Mesenchymal stem cell (in vitro differentiated cells and primary cell): ENCODE measurements at regions not wholly inside any gene's neighbourhood (a gene's known extent, or its start where the extent isn't known, plus 50 kb on each side); places are given as distances from the start of the nearest gene placed in this dataset.

Experiments used
- DNase-seq: peaks from one replicate; pipeline ENCODE4 v3.0.0-alpha.2; 2013
- H2AFZ ChIP-seq: one replicate; pipeline ENCODE4 v1.6.1; 2013; ENCODE audit warnings: low read depth, mild to moderate bottlenecking, control low read depth, inconsistent platforms, low read length, moderate library complexity
- H2AK5ac ChIP-seq: 2 replicates; pipeline ENCODE4 v1.6.1; 2013; ENCODE audit warnings: low read length, moderate library complexity, mild to moderate bottlenecking, inconsistent platforms; ENCODE audit not compliant: severe bottlenecking
- H2BK120ac ChIP-seq: one replicate; pipeline ENCODE4 v1.6.1; 2013; ENCODE audit warnings: low read depth, mild to moderate bottlenecking, inconsistent platforms, low read length, moderate library complexity
- H2BK12ac ChIP-seq, 2 experiments: one replicate each; pipeline ENCODE4 v1.6.1; 2013; ENCODE audit warnings: inconsistent platforms in 2 of 2, low read length in 2 of 2, mild to moderate bottlenecking in 2 of 2, moderate library complexity in 2 of 2, control low read depth in 1 of 2
- H2BK15ac ChIP-seq: one replicate; pipeline ENCODE4 v1.6.1; 2013; ENCODE audit warnings: mild to moderate bottlenecking, low read depth, inconsistent platforms; ENCODE audit not compliant: poor library complexity, severe bottlenecking
- H2BK5ac ChIP-seq: 2 replicates; pipeline ENCODE4 v1.6.1; 2013; ENCODE audit warnings: low read depth, mild to moderate bottlenecking, low read length, control low read depth, inconsistent platforms; ENCODE audit not compliant: poor library complexity, severe bottlenecking
- H3K14ac ChIP-seq, 2 experiments: one replicate each; pipeline ENCODE4 v1.6.1; 2013; ENCODE audit warnings: inconsistent platforms in 2 of 2, low read length in 2 of 2, control low read depth in 1 of 2, mild to moderate bottlenecking in 1 of 2, moderate library complexity in 1 of 2
- H3K18ac ChIP-seq, 2 experiments: one replicate each; pipeline ENCODE4 v1.6.1; 2013; ENCODE audit warnings: inconsistent platforms in 2 of 2, low read length in 2 of 2, control low read depth in 1 of 2, low read depth in 1 of 2, mild to moderate bottlenecking in 1 of 2
- H3K23ac ChIP-seq, 2 experiments: one replicate each; pipeline ENCODE4 v1.6.1; 2013; ENCODE audit warnings: inconsistent platforms in 2 of 2, low read length in 2 of 2, mild to moderate bottlenecking in 2 of 2, moderate library complexity in 2 of 2, control low read depth in 1 of 2
- H3K27ac ChIP-seq: 2 replicates; pipeline ENCODE4 v1.5.1; 2013; ENCODE audit warnings: mild to moderate bottlenecking, moderate library complexity, low read length, control low read depth, inconsistent platforms; ENCODE audit not compliant: poor library complexity, severe bottlenecking
- H3K27me3 ChIP-seq, 2 experiments: 2 replicates each; pipeline versions ENCODE4 v1.6.1 to v1.7.0; 2013; ENCODE audit warnings: low read length in 2 of 2, mild to moderate bottlenecking in 2 of 2, moderate library complexity in 2 of 2, control low read depth in 1 of 2, inconsistent platforms in 1 of 2; ENCODE audit not compliant: control insufficient read depth in 1 of 2, insufficient read depth in 1 of 2
- H3K36me3 ChIP-seq, 2 experiments: 2 replicates each; pipeline versions ENCODE4 v1.6.1 to v1.7.0; 2013; ENCODE audit warnings: low read length in 2 of 2, control low read depth in 1 of 2, inconsistent platforms in 1 of 2, low read depth in 1 of 2, mild to moderate bottlenecking in 1 of 2; ENCODE audit not compliant: insufficient read depth in 2 of 2, control insufficient read depth in 1 of 2
- H3K4ac ChIP-seq, 2 experiments: one replicate each; pipeline ENCODE4 v1.6.1; 2013; ENCODE audit warnings: inconsistent platforms in 2 of 2, low read length in 2 of 2, mild to moderate bottlenecking in 2 of 2, moderate library complexity in 2 of 2, control low read depth in 1 of 2, low read depth in 1 of 2
- H3K4me1 ChIP-seq: 2 replicates; pipeline ENCODE4 v1.6.1; 2013; ENCODE audit warnings: low read depth, low read length, control low read depth; ENCODE audit not compliant: control insufficient read depth, insufficient read depth
- H3K4me2 ChIP-seq: 2 replicates; pipeline ENCODE4 v1.6.1; 2013; ENCODE audit warnings: low read length, mild to moderate bottlenecking, inconsistent platforms; ENCODE audit not compliant: poor library complexity, severe bottlenecking
- H3K4me3 ChIP-seq, 2 experiments: 2 replicates each; pipeline versions ENCODE4 v1.5.1 to v1.7.0; 2013; ENCODE audit warnings: low read length in 2 of 2, mild to moderate bottlenecking in 2 of 2, control low read depth in 1 of 2, low read depth in 1 of 2; ENCODE audit not compliant: insufficient read depth in 1 of 2
- H3K79me1 ChIP-seq: replicated peaks from 2 replicates; pipeline ENCODE4 v1.6.1; 2013; ENCODE audit warnings: mild to moderate bottlenecking, control low read depth, low read length, inconsistent platforms; ENCODE audit not compliant: poor library complexity, severe bottlenecking
- H3K9ac ChIP-seq: 2 replicates; pipeline ENCODE4 v1.7.0; 2013; ENCODE audit warnings: mild to moderate bottlenecking, low read length, moderate library complexity
- H3K9me3 ChIP-seq: 2 replicates; pipeline ENCODE4 v1.7.0; 2013; ENCODE audit warnings: mild to moderate bottlenecking, low read length; ENCODE audit not compliant: control insufficient read depth
- H4K8ac ChIP-seq: one replicate; pipeline ENCODE4 v1.6.1; 2013; ENCODE audit warnings: inconsistent platforms, mild to moderate bottlenecking, low read length, moderate library complexity
- H4K91ac ChIP-seq: one replicate; pipeline ENCODE4 v1.6.1; 2013; ENCODE audit warnings: mild to moderate bottlenecking, low read length, inconsistent platforms
- WGBS: methylation state at CpG from one replicate; pipeline ENCODE4 v1.1.7; 2013; ENCODE audit warnings: mixed read lengths; 5-methylcytosine and 5-hydroxymethylcytosine counted together

GRCh38 chr13:67664502-67664901 is 434.4 kb upstream of the PCDH9 start:
- Histone ChIP-seq H3K4me3 (no peak overlapping the region), H2BK120ac (no peak overlapping the region), H2BK12ac (no peak overlapping the region), H4K8ac (no peak overlapping the region), H3K79me1 (no peaks in the 10 kb centered on the region), H3K36me3 (no peaks in the 10 kb centered on the region), H3K9ac (no peak overlapping the region), H4K91ac (no peak overlapping the region), H3K4ac (no peak overlapping the region), H3K27me3 (no peaks in the 10 kb centered on the region), H2AK5ac (no peak overlapping the region), H2AFZ (no peak overlapping the region), H3K18ac (no peak overlapping the region), H3K9me3 (no peaks in the 10 kb centered on the region), H3K4me2 (no peak overlapping the region), H3K4me1 (no peaks in the 10 kb centered on the region), H3K27ac (no peak overlapping the region), H3K23ac (no peak overlapping the region), H2BK15ac (no peak overlapping the region), H3K14ac (no peak overlapping the region), H2BK5ac (no peak overlapping the region)
- DNase-seq: no peak
- 33% methylated on average over 1 of the region's 2 CpGs for WGBS

GRCh38 chr13:67662997-67663396 is 432.9 kb upstream of the PCDH9 start:
- H2AK5ac ChIP-seq: no peak overlapping the region
- H3K9me3 ChIP-seq: no peaks in the 10 kb centered on the region
- H2BK5ac ChIP-seq: no peak overlapping the region
- H2BK120ac ChIP-seq: no peak overlapping the region
- H3K4me1 ChIP-seq: no peaks in the 10 kb centered on the region
- H2AFZ ChIP-seq: no peak overlapping the region
- no peak overlapping the region for H3K14ac ChIP-seq
- H3K4ac ChIP-seq: no peak overlapping the region
- H3K79me1 ChIP-seq: no peaks in the 10 kb centered on the region
- no peak overlapping the region for H2BK15ac ChIP-seq
- H2BK12ac ChIP-seq: no peak overlapping the region
- no peak overlapping the region for H3K4me3 ChIP-seq
- H3K27me3 ChIP-seq: no peaks in the 10 kb centered on the region
- no peak overlapping the region for H3K23ac ChIP-seq
- H4K8ac ChIP-seq: no peak overlapping the region
- no peak overlapping the region for H3K18ac ChIP-seq
- no peak overlapping the region for H4K91ac ChIP-seq
- WGBS: 100% methylated on average over 3 of the region's 3 CpGs
- no peak overlapping the region for H3K4me2 ChIP-seq
- H3K27ac ChIP-seq: no peak overlapping the region
- H3K36me3 ChIP-seq: no peaks in the 10 kb centered on the region
- H3K9ac ChIP-seq: no peak overlapping the region
- no peak for DNase-seq

GRCh38 chr13:67652887-67653286 is 422.8 kb upstream of the PCDH9 start:
- H3K4ac ChIP-seq: no peak overlapping the region
- no peak overlapping the region for H3K4me3 ChIP-seq
- WGBS: 86% methylated on average over 1 of the region's 3 CpGs
- no peak overlapping the region for H3K18ac ChIP-seq
- no peak for DNase-seq
- no peak overlapping the region for H2AK5ac ChIP-seq
- H2BK5ac ChIP-seq: no peak overlapping the region
- H2AFZ ChIP-seq: no peak overlapping the region
- no peak overlapping the region for H4K8ac ChIP-seq
- no peak overlapping the region for H2BK120ac ChIP-seq
- H3K9me3 ChIP-seq: no peaks in the 10 kb centered on the region
- H3K9ac ChIP-seq: no peak overlapping the region
- no peak overlapping the region for H4K91ac ChIP-seq
- no peaks in the 10 kb centered on the region for H3K27me3 ChIP-seq
- no peak overlapping the region for H3K4me2 ChIP-seq
- no peaks in the 10 kb centered on the region for H3K36me3 ChIP-seq
- no peaks in the 10 kb centered on the region for H3K4me1 ChIP-seq
- no peak overlapping the region for H3K23ac ChIP-seq
- no peak overlapping the region for H3K14ac ChIP-seq
- no peak overlapping the region for H3K27ac ChIP-seq
- no peaks in the 10 kb centered on the region for H3K79me1 ChIP-seq
- no peak overlapping the region for H2BK12ac ChIP-seq
- no peak overlapping the region for H2BK15ac ChIP-seq

GRCh38 chr13:67651908-67652465 is 421.9 kb upstream of the PCDH9 start:
- Histone ChIP-seq H3K4me2 (no peak overlapping the region), H3K4me3 (no peak overlapping the region), H3K4ac (no peak overlapping the region), H2BK120ac (no peak overlapping the region), H3K27ac (no peak overlapping the region), H2BK5ac (no peak overlapping the region), H3K9me3 (no peaks in the 10 kb centered on the region), H4K8ac (no peak overlapping the region), H4K91ac (no peak overlapping the region), H2AK5ac (no peak overlapping the region), H3K36me3 (no peaks in the 10 kb centered on the region), H3K79me1 (no peaks in the 10 kb centered on the region), H3K23ac (no peak overlapping the region), H2AFZ (no peak overlapping the region), H2BK15ac (no peak overlapping the region), H3K18ac (no peak overlapping the region), H2BK12ac (no peak overlapping the region), H3K9ac (no peak overlapping the region), H3K4me1 (no peaks in the 10 kb centered on the region), H3K14ac (no peak overlapping the region), H3K27me3 (no peaks in the 10 kb centered on the region)
- WGBS: 86% methylated on average over 2 of the region's 3 CpGs
- no peak for DNase-seq
